HAP-1 (cell line): ENCODE measurements at regions not wholly inside any gene's neighbourhood (a gene's known extent, or its start where the extent isn't known, plus 50 kb on each side); places are given as distances from the start of the nearest gene placed in this dataset.

Experiments
- DNase-seq, 2 experiments: peaks; one replicate each; pipeline ENCODE4 v3.0.0-alpha.2; 2016 to 2020; ENCODE audit warnings: low spot score in 2 of 2
- H3K27me3 ChIP-seq: fragments of 250-450 bp; sonication (Bioruptor Pico); 2 replicates; pipeline ENCODE4 v1.5.1; 2020; ENCODE audit warnings: low read depth, mild to moderate bottlenecking, moderate library complexity
- H3K36me3 ChIP-seq: fragments of 250-450 bp; sonication (Bioruptor Pico); replicated peaks from 2 replicates; pipeline ENCODE4 v1.5.1; 2020; ENCODE audit warnings: mild to moderate bottlenecking
- H3K4me1 ChIP-seq: fragments of 250-450 bp; sonication (Bioruptor Pico); 2 replicates; pipeline ENCODE4 v1.5.1; 2020; ENCODE audit warnings: mild to moderate bottlenecking
- H3K4me3 ChIP-seq: fragments of 250-450 bp; sonication (Bioruptor Pico); 2 replicates; pipeline ENCODE4 v1.5.1; 2020; ENCODE audit warnings: mild to moderate bottlenecking, moderate library complexity
- H3K9me3 ChIP-seq: fragments of 250-450 bp; sonication (Bioruptor Pico); 2 replicates; pipeline ENCODE4 v1.5.1; 2020; ENCODE audit warnings: mild to moderate bottlenecking, moderate library complexity
- in situ Hi-C: fragments of 300-500 bp; cut with MboI; formaldehyde crosslinking; loops from 3 replicates; pipeline ENCODE4 v1.14.3; 2020; ENCODE audit warnings: low sequenced_read_pairs, inconsistent platforms, mixed read lengths

DNA sequence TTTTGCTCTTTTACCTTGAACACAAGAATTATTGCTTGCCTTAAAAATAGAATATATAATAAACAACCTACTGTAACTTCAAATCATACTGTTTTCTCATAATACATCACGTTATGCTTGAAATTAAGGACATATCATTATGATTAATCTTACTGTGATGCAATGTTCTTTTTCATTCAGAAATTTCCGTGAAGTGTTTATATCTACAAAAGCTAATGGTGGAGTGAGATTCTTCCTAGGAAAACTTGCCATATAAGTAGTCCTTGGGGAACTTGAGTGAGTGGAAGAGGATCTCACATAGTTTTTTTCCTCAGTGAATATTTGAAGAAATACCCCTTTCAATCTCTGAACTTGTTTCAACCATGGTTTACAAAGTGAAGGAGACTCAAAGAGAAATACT lies 498.7 kb upstream of the CBLB start:
- H3K9me3 ChIP-seq: no peaks in the 10 kb centered on the region
- H3K4me3 ChIP-seq: no peak overlapping the region
- H3K36me3 ChIP-seq: no peaks in the 10 kb centered on the region
- in situ Hi-C loops: no loop called here
- no peaks in the 10 kb centered on the region for H3K4me1 ChIP-seq
- no peak for DNase-seq
- no peaks in the 10 kb centered on the region for H3K27me3 ChIP-seq

DNA sequence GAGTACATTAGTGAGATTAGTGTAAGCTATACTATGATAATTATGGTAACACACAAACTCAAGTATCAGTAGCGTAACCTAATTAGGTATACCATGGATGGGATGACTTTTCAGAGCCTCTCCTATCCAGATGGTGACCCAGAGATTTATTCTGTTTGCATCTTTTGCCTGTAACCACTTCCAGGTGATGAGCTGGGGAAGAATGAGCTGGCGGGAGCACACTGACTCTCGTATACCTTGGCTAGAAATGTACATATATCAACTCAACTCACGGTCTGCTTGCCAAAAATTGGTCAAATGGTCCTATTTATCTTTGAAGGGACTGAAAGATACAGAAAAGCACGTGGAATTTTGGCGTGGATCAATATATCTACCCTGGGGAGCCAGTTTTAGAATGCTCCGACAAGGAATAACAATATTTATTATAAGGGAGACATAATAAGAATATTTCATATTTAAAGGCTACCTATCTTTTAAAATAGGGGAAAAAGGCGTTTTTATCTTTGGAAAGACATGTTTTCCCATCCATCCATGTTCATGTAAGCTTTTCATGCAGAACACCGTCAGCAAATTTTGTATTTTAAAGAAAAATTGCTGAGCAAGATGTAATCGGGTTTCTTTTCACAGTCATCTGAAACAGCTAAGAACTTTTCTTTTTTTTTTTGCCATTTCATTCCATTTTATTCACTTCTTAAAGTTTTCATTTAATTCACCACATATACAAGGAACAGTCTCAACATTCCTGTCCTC lies 502.6 kb upstream of the CBLB start:
- DNase-seq: no peak
- H3K4me1 ChIP-seq: no peaks in the 10 kb centered on the region
- in situ Hi-C loops: no loop called here
- H3K4me3 ChIP-seq: no peak overlapping the region
- no peaks in the 10 kb centered on the region for H3K27me3 ChIP-seq
- H3K9me3 ChIP-seq: no peaks in the 10 kb centered on the region
- H3K36me3 ChIP-seq: no peaks in the 10 kb centered on the region

DNA sequence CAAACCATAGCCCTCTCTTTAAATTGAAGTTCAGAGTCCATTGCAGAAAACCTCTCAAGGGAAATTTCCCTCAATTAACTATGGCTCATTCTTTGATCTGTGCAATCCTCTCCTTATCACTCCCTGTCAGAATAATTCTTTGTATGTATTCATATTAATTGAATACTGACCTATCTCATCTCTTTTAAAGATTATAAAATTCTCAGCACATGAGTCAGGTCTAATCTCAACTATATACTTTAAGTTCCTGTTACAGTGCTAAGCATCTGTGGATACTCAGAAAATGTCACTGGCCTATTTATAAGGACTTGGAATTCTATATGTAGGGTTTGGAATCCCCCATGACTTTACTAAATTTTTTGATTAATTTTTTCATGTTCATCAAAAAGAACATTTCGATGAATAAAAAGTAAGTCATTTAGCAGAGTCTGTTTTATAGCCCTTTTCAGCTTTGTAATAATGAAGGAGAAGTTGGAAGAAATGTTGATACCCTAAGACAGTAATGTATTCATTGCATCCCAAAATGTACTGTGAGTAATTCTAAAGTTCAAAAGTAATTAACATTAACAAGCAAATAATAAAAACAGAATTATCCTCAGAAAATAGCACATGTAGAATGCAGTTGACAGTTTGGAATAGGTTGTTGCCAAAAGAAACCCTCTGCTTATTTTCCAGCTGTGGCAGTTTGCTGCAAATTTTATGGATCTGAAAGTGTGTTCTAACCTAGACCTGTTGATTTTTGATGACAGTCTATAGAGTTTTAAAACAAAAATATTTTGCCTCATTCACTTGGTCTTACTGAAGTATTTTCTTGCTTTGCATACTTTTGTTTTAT lies 503.4 kb upstream of the CBLB start:
- Histone ChIP-seq H3K27me3 (no peaks in the 10 kb centered on the region), H3K9me3 (no peaks in the 10 kb centered on the region), H3K36me3 (no peaks in the 10 kb centered on the region), H3K4me3 (no peak overlapping the region), H3K4me1 (no peaks in the 10 kb centered on the region)
- no peak for DNase-seq
- in situ Hi-C loops: no loop called here

DNA sequence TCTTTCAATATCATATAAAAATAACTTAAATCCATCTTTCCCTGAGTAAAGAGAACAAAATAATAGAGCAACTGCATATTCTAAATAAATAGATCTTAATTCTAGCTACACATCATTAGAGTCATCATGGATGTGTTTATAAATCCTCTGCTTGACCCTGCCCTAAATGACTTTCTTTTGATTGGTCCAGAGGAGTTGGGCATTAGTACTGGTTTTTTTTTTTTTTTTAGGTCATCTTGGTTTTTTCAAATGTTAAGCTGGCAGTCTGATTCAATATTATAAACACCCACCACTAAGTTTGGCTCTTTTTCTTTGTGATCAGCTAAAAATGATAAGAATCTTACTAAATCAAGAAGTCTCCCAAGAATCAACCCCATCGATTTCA lies 504.0 kb upstream of the CBLB start:
- no peak for DNase-seq
- H3K4me3 ChIP-seq: no peak overlapping the region
- no peaks in the 10 kb centered on the region for H3K36me3 ChIP-seq
- in situ Hi-C loops: no loop called here
- H3K4me1 ChIP-seq: no peaks in the 10 kb centered on the region
- no peaks in the 10 kb centered on the region for H3K9me3 ChIP-seq
- no peaks in the 10 kb centered on the region for H3K27me3 ChIP-seq

DNA sequence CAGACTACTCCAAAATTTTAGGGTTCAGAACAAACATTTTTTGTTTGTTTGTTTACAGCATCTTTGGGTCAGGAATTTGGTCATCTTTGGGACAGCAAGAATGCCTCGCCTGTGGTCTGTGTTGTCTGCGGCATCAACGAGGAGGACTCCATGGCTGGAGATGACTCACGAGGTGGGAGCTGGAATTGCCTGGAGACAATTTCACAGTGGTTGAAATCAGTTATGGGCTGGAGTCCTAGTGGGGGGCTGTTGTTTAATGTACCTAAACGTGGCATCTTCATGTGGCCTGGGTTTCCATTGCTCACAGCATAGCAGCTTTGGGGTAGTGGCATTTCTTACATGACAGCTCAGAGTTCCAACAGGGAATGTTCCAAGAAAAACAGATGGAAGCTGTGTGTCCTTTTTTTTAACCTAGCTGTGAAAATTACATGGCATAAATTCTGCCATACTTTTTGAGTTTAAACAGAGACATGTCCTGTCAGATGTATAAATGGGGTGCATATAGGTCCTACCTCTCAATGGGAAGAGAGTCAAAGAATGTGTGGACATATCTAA lies 507.3 kb upstream of the CBLB start:
- H3K27me3 ChIP-seq: no peaks in the 10 kb centered on the region
- no peaks in the 10 kb centered on the region for H3K4me1 ChIP-seq
- in situ Hi-C loops: no loop called here
- DNase-seq: no peak
- H3K4me3 ChIP-seq: no peak overlapping the region
- no peaks in the 10 kb centered on the region for H3K9me3 ChIP-seq
- H3K36me3 ChIP-seq: no peaks in the 10 kb centered on the region

DNA sequence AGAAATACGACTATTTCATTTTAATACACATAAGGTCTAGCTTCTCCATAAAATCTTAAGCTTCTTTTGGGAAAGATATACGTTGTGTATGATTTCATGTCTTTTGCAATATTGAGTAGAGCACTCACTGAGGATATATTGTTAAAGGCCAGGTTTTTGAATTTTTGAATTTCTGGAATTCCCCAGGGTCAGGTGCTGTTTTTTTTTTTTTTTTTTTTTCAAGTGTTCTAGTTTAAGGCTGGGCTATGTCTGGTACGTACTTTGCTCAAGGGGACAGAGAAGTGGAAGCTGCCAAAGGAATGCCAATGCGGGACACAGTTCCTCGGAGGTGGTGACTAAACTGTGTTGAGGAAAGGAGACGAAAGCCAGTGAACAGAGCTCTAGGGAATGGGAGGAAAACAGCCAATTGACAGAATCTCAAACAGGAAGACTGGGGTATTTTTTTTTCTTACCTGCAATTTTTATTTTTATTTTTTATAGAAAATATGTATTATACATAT lies 510.5 kb upstream of the CBLB start:
- in situ Hi-C loops: no loop called here
- Histone ChIP-seq H3K4me3 (no peak overlapping the region), H3K9me3 (no peaks in the 10 kb centered on the region), H3K36me3 (no peaks in the 10 kb centered on the region), H3K27me3 (no peaks in the 10 kb centered on the region), H3K4me1 (no peaks in the 10 kb centered on the region)
- DNase-seq: no peak

DNA sequence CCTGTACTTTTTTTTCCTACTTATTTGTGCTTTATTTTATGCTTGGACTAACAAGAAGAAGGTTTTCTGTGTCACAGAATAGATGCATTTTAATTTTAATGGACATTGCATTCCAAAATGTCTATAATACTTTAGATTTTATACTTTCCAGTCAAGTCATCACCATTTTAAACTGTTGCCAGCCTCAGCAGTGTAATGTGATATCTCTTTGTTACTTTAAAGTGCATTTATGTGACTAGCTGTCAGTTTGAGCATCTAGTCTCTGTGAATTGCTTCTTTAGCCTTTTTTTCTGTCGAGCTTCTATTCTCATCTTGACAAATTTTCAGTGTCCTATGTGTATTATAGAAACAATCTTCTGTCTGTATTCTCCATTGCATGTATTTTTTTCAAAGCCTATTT lies 511.4 kb upstream of the CBLB start:
- Histone ChIP-seq H3K27me3 (no peaks in the 10 kb centered on the region), H3K4me3 (no peak overlapping the region), H3K36me3 (no peaks in the 10 kb centered on the region), H3K9me3 (no peaks in the 10 kb centered on the region), H3K4me1 (no peaks in the 10 kb centered on the region)
- DNase-seq: no peak
- in situ Hi-C loops: no loop called here

DNA sequence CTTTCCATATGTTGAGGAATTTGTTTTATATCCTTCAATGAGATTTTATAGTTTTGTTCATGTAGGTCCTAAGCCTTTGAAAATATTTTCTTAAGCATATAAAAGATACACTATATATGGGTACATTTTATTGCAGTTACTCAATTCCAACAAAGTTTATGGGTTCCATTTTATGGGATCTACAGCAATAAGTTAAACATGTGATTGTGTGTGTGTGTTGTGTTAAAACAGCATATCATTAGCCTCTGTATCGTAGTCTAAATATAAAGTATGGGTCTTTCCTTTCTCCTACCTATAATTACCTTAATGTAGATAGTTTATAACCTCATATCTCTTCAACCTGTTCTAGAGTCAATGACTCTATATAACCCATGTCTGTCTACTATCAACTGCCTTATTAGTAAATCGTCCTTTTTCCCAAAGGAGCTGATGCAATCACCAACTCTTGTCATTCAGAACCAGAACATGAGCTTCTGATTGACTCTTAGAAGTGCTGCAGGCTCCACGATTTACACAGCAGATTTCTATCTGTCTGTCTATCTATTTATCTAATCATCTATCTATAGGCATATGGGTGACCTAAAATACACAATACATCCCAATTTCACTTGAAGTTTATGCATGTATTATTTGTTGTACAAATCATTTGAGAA lies 512.6 kb upstream of the CBLB start:
- Histone ChIP-seq H3K9me3 (no peaks in the 10 kb centered on the region), H3K4me3 (no peak overlapping the region), H3K36me3 (no peaks in the 10 kb centered on the region), H3K27me3 (no peaks in the 10 kb centered on the region), H3K4me1 (no peaks in the 10 kb centered on the region)
- DNase-seq: no peak
- in situ Hi-C loops: no loop called here

DNA sequence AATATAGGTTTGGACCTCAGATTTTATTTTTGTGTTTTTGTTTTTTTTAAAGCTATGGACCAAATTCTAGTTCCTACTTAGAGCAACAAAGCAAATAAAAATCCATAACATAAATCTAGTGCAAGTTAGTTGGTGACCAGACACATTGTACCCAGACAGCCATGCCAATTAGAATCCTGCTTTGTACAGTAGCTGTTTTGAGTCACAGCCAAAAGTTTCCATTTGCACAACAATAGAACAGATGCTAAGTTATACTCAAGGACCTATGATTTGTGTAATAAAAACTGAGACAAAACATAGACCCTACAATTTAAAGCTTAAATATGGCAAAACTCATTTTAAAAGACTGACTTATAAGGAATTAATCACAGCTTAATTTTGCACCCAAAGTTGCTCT lies 513.1 kb upstream of the CBLB start:
- DNase-seq: peak; percentile 14 to 40
- no peak overlapping the region for H3K4me3 ChIP-seq
- no peaks in the 10 kb centered on the region for H3K36me3 ChIP-seq
- H3K9me3 ChIP-seq: no peaks in the 10 kb centered on the region
- no peaks in the 10 kb centered on the region for H3K4me1 ChIP-seq
- H3K27me3 ChIP-seq: no peaks in the 10 kb centered on the region
- in situ Hi-C loops: no loop called here

DNA sequence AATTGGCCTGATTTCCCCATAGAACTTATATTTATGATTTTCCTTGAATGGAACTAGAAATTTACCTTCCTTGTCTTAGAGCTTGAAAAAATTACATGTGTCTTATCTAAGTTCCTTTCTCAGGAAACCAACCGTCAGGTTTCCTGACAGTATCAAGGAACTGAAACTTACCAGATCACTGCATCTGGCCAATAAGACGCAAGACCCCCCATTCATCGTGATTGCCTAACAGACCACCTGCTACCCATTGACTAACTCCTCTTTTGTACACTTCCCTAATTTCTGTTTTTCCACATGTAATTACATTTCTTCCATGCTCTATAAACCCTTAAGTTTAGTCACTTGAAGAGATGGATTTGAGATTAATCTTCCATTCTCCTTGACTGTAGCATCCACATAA lies 517.2 kb upstream of the CBLB start:
- no peak for DNase-seq
- Histone ChIP-seq H3K9me3 (no peaks in the 10 kb centered on the region), H3K27me3 (no peaks in the 10 kb centered on the region), H3K36me3 (no peaks in the 10 kb centered on the region), H3K4me1 (no peaks in the 10 kb centered on the region), H3K4me3 (no peak overlapping the region)
- in situ Hi-C loops: no loop called here

DNA sequence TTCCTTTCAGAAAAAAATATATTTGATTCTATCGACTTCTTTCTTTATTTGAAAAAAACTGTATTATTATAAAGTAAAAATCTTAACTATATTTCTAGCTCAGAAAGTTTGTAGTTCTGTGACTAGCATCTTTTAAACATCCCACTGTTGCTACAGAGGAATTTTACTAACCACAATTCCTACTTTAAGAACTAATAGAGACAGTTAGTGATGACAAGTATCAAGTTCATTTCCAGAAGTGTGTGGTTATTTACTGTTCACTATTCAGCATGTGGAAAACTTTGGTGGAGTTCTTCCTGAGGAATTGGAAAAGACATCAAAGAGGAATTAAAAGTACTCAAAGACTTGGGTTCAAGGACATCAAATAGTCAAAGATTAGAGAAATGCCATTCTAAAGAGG lies 524.1 kb upstream of the CBLB start:
- Histone ChIP-seq H3K9me3 (no peaks in the 10 kb centered on the region), H3K4me1 (no peaks in the 10 kb centered on the region), H3K27me3 (no peaks in the 10 kb centered on the region), H3K4me3 (no peak overlapping the region), H3K36me3 (no peaks in the 10 kb centered on the region)
- in situ Hi-C loops: no loop called here
- DNase-seq: no peak

DNA sequence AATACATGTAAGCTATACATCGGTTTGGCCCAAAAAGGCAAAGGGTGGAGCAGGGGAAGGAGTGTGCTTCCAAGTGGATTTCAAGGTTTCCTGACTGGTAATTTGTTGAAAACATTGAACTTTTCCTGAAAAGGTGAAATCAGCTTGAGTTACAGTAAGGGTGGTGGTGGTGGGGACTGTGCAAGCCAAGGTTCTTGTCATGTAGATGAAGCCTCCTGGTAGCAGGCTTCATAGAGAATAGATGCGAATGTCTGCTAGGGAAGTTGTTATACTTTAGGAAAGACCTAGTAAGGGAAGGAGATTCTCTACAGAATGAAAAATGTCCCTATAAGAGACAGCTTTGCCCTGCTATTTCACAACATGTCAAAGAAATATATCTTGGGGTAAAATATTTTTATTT lies 528.2 kb upstream of the CBLB start:
- Histone ChIP-seq H3K36me3 (no peaks in the 10 kb centered on the region), H3K27me3 (no peaks in the 10 kb centered on the region), H3K4me1 (no peaks in the 10 kb centered on the region), H3K9me3 (no peaks in the 10 kb centered on the region), H3K4me3 (no peak overlapping the region)
- in situ Hi-C loops: no loop called here
- no peak for DNase-seq

DNA sequence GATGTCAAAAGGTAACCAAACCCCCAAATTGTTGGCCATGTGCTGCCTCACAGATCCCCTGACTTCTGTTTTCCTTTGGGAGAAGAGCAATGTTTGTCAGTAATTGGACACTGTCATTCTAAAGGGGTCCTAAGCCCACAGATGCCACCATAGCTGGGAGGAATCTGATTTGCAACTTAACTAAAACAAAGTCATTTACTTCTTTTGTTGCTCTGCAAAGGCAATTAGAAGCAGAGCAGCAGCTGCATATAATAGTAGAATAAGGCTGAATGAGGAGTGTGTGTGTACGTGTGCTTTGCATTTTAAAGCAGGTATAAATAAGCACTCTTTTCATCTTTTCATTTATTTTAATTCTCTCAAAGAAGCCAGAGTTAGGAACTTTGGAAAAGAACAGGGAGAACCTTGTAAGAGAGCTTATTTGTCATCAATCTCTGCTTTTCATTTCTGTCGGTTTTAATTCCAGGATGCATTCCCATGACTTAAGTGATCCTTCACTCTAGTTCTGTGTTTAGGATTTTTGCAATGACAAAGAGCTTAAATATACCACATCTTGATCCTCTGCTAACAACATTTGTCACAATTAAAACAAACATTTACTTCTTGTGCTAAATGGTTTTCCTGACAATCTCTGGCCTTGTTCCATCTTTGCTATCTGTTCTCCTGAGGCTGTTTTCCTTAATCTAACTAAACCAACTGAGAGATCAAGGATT lies 530.2 kb upstream of the CBLB start:
- DNase-seq: no peak
- H3K36me3 ChIP-seq: no peaks in the 10 kb centered on the region
- H3K4me1 ChIP-seq: no peaks in the 10 kb centered on the region
- no peak overlapping the region for H3K4me3 ChIP-seq
- H3K9me3 ChIP-seq: no peaks in the 10 kb centered on the region
- in situ Hi-C loops: no loop called here
- no peaks in the 10 kb centered on the region for H3K27me3 ChIP-seq
